ENCODE measurements at regions not wholly inside any gene's neighbourhood (a gene's known extent, or its start where the extent isn't known, plus 50 kb on each side); places are given as distances from the start of the nearest gene placed in this dataset.
"Not testable (repeated sequence)": the region's sequence is repeated elsewhere in the genome, so short reads cannot be mapped to it uniquely, and the experiment has no call there.

DNA sequence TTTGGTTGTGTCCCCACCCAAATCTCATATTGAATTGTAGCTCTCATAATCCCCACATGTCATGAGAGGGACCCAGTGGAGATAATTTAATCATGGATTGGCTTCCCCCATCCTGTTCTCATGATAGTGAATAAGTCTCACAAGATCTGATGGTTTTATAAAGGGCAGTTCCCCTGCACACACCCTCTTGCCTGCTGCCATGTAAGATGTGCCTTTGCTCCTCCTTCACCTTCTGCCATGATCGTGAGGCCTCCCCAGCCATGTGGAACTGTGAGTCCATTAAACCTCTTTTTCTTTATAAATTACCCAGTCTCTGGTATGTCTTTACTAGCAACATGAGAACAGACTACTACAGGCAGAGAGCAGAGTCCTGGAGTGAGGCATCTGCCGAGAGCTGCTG lies 90.2 kb upstream of the SLC45A1 start:
- DNase-seq: not testable (repeated sequence)

- DNase-seq: no peak
These were observed 91.2 kb upstream of the SLC45A1 start for GRCh38 chr1:8226747-8227146.

GRCh38 chr1:8226024-8226423 lies 91.9 kb upstream of the SLC45A1 start:
- DNase-seq: not testable (repeated sequence)

DNA sequence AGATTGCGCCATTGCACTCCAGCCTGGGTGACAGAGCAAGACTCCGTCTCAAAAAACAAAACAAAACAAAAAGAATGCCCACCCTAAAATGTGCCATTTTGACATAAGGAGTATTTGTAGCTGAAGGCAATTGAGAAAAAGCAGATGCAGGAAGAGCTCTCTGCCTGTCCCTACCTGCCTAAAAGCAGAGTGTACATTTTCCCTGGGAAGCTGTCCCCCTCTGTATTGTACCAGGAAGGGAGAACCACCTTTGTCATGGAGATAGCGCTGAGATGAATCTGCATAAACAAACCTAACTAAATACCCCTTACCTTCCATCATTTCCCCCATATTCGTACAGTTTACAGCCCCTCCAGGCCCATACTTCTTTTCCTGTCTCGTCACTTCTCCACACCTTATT lies 94.4 kb upstream of the SLC45A1 start:
- DNase-seq: no peak

- no peak for DNase-seq
These were observed 95.1 kb upstream of the SLC45A1 start for GRCh38 chr1:8222789-8223188.

- no peak for DNase-seq
These were observed 98.4 kb upstream of the SLC45A1 start for GRCh38 chr1:8219530-8219929.

DNA sequence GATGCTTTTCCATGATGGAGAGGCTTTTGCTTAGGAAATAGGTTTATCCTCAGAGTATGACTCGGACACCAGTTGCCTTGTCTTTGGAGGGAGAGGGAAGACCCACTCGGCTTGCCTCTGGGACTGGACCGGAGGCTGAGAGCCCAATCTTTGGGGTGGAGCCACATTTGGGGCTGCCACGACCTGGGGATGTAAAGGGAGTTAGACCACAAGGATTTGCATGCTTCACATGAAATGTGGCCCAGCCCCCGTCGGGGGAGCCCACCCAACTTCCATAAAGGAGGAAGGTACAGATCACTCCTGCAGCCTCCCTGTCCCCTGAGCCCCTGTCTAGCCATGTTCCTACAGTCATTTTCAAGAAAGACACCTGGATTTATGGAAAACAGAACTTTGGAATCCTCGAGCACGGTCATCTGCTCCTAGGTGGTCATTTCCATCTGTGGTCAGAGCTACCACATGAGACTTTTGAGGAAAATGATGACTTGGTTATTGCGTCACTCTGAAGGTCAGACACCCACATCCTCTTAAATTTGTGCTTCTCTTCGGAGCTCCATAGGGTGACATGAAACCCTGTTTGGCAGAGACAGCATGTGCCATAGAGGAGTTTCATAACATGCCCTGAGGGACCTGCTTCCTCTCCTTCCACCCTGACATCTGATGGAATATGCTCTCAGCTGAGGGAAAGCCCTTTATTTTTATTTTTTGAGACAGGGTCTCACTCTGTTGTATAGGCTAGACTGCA lies 99.4 kb upstream of the SLC45A1 start:
- DNase-seq: peak in 1 of 2 donors; percentile 5

- DNase-seq: no peak
These were observed 100.1 kb upstream of the SLC45A1 start for GRCh38 chr1:8217809-8218208.

GRCh38 chr1:8217011-8217711 lies 100.8 kb upstream of the SLC45A1 start:
- no peak for DNase-seq

- DNase-seq: no peak
These were observed 101.9 kb upstream of the SLC45A1 start for GRCh38 chr1:8216005-8216404.

GRCh38 chr1:8214501-8215173 lies 103.3 kb upstream of the SLC45A1 start:
- no peak for DNase-seq

GRCh38 chr1:8213676-8214075 lies 104.2 kb upstream of the SLC45A1 start:
- no peak for DNase-seq

DNA sequence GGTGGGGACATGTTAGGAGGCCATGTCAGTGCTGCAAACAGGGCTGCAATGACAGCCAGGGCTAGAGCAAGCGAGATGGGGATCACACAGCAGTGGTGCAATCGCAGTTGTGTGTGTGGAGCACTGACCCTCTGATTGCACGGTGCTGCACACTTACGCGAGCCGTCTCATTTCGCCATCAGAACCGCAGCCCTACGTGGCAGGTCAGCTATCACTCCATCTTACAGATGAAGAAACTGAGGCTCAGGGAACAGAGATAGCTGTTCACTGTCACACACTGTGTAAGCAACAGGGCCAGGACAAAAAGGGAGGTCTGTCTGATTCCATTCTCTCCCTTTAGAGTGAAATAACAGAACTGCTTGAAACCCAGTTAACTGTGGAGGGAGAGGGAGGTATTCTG lies 104.8 kb upstream of the SLC45A1 start:
- DNase-seq: no peak

DNA sequence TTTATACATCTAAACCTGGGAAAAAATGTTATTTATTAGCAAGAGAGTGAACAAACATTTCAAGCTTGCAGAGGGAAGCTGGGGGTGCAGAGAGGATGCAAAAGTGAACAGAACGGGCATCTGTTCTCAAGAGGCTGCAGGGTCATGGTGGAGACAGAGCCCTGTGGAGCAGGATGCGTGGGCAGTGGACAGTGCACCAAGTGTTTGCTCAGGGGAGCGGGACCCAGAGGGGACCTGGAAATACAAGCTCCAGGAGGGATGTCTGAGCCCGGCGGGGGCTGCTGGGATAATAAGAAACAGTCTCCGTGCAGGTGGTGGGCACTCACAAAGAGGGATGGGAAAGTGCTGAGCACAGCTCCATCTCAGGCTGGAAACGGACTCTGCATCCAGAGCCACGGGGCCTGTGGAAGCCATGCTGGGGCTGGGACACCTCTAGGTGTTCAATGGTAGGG lies 105.3 kb upstream of the SLC45A1 start:
- no peak for DNase-seq

DNA sequence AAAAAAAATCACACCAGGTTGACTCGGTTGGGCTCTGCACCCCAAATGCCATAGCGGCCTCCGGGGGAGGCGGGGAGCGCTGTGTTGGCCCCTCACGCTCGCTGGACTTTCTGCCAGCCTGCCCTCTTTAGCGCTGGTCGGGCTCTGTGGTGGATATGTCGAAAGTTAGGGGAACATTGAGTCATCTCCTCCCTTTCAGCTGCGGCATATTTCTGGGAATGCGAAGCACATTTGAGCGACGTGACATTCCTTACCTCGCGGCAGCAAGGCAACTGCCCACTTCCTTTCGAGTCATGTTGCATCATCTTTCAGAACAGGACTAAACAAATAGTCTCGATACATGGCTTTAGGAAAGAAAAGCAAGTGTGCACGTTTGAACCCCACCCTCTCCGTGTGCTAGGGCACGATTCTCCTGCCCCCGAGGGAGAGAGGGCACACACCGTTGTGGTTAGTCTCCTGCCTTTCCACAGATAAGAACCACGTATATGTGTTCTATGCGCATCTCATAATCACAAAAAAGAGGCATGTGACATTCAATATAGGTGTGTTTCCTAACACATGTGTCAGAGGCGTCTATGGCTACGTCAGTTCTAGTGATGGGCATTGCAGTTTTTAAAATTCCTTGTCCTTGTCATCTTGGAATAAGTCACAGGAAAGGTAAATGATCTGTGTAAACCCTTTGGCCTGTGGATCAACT lies 105.9 kb upstream of the SLC45A1 start:
- DNase-seq: peak in 1 of 2 donors; percentile 35

DNA sequence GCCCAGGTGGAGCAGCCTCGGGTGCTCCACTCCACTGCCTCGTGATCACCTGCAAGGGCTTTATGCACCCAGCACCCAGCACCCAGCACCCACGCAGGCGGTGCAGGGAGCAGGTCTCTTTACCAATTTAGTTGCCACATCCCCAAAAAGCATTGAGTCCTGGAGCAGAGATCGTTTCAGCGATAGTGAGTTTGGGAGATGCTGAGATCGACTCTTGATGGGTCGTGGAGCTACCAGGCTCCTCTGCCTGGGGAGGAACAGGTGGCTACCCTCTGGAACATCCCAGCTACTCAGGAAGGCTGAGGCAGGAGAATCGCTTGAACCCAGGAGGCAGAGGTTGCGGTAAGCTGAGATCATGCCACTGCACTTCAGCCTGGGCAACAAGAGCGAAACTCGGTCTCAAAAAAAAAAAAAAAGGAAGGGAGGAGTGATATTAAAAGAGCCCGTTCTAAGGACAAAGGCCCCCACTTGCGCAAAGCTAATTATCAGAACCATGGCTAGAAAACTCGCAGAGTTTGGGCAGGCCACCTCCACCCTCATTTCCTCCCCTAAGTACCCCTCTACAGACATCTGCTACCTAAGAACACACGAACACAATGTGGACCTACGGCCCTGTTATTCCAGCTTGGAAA lies 106.5 kb upstream of the SLC45A1 start:
- DNase-seq: no peak

DNA sequence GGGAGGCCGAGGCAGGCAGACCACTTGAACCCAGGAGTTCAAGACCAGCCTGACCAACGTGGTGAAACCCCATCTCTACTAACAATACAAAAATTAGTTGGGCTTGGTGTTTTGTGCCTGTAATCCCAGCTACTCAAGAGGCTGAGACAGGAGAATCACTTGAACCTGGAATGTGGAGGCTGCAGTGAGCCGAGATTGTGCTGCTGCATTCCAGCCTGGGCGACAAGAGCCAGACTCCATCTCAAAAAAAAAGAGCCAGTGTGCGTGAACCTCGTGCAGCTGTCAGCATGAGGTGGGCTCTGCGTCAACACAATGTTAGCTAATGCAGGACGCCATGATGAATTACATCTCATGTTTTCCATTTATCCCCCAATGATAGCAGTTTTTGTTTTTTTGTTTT lies 110.7 kb upstream of the SLC45A1 start:
- DNase-seq: no peak

DNA sequence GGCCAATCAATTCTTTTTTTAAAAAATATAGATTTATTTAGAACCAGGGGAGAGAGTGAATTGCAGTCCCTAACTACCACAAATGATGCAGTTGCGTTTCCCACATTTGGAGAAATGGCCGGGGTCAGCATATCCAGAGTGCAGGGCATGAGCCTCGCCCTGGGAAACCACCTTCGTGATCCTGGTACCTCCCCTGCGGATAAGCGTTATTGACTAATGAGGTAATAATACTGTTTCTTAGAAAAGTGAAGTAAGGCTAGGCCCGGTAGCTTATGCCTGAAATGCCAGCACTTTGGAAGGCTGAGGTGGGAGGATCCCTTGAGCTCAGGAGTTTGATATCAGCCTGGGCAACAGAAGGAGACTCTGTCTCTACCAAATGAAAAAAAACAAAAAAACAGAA lies 111.5 kb upstream of the SLC45A1 start:
- no peak for DNase-seq

DNA sequence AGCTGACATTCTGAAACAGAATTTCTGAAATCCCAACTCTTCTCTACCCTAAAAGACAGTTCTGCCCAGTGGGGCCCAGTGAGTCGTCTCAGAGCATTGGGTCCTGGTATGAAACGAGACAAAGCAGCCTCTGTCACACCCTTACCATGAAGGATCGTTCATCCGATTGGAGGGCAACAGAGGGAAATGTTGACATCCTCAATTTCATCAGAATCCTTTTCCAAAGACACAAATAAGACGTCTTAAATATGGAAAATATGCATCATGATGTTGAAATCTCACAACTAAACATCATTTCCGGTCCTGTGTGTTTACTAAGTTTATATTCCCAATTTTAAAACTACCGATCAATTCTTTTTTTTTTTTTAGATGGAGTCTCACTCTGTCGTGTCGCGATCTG lies 112.1 kb upstream of the SLC45A1 start:
- no peak for DNase-seq

- no peak for DNase-seq
These were observed 113.1 kb upstream of the SLC45A1 start for GRCh38 chr1:8204826-8205225.

DNA sequence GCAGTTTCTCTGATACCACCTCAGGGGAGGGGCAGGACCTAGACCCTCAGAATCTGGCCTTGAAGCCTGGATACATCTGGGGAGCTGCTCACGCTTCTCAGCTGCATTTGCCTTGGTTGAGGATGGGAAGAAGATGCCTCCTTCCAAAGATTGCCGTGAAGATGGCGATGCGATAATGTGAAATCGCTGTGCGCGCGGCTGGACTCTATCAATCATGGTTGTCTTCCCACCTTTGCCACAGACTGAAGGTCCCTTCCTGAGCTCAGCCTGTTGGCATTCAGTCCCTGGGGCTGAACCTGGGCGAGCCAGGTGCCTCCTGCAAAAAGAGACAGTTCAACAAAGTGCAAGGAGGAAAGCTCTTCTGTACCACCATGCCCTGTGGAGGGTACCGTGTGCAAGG lies 114.4 kb upstream of the SLC45A1 start:
- no peak for DNase-seq

GRCh38 chr1:8203056-8203455 lies 114.9 kb upstream of the SLC45A1 start:
- no peak for DNase-seq
